C4-2B (cell line): ENCODE measurements at regions not wholly inside any gene's neighbourhood (a gene's known extent, or its start where the extent isn't known, plus 50 kb on each side); places are given as distances from the start of the nearest gene placed in this dataset.

Experiments
- CTCF ChIP-seq: fragments of 450-650 bp; conservative IDR thresholded peaks from 2 replicates; pipeline ENCODE4 v1.5.1; 2017; ENCODE audit warnings: mild to moderate bottlenecking
- ZFX ChIP-seq: fragments of 450-650 bp; IDR thresholded peaks from 2 replicates; pipeline ENCODE4 v1.6.1; 2017

GRCh38 chr11:114784891-114785290, 106.6 kb downstream of the NXPE2 start:
- TF ChIP-seq CTCF (no peak), ZFX (no peak)
